Prostate gland (tissue), 2 donors: ENCODE measurements at regions not wholly inside any gene's neighbourhood (a gene's known extent, or its start where the extent isn't known, plus 50 kb on each side); places are given as distances from the start of the nearest gene placed in this dataset.
"Not testable (repeated sequence)": the region's sequence is repeated elsewhere in the genome, so short reads cannot be mapped to it uniquely, and the experiment has no call there.

Experiments
- DNase-seq: peaks from one replicate; pipeline ENCODE4 v3.0.0-alpha.2; 2019; ENCODE audit warnings: low spot score
- H3K27ac ChIP-seq, 2 donors: fragments of 200-600 bp; sonication (generic); 2 replicates each; pipeline ENCODE4 v1.5.1; 2017 to 2019
- H3K27me3 ChIP-seq: fragments of 200-600 bp; sonication (generic); replicated peaks from 2 replicates; pipeline ENCODE4 v1.5.1; 2019; ENCODE audit not compliant: insufficient read depth
- H3K36me3 ChIP-seq, 2 donors: fragments of 200-600 bp; sonication (generic); 1 replicate in 1 of 2; 2 replicates in 1 of 2; pipeline versions ENCODE4 v1.5.1 to v1.8.1; 2017 to 2019
- H3K4me1 ChIP-seq: fragments of 200-600 bp; sonication (generic); replicated peaks from 2 replicates; pipeline ENCODE4 v1.5.1; 2019
- H3K4me3 ChIP-seq, 2 donors: fragments of 200-600 bp; sonication (generic); 2 replicates each; pipeline ENCODE4 v1.5.1; 2017 to 2019
- H3K9me3 ChIP-seq: fragments of 200-600 bp; sonication (generic); 2 replicates; pipeline ENCODE4 v1.5.1; 2017
- POLR2A ChIP-seq: fragments of 450-650 bp; IDR thresholded peaks from one replicate; pipeline ENCODE4 v1.6.1; 2016; ENCODE audit warnings: antibody characterized with exemption, mild to moderate bottlenecking
- POLR2AphosphoS5 ChIP-seq: sonication (generic); formaldehyde crosslinking; IDR thresholded peaks from one replicate; pipeline ENCODE4 v1.6.1; 2017; ENCODE audit warnings: antibody characterized with exemption
- WGBS: methylation state at CpG from one replicate; pipeline ENCODE4 v1.1.5; 2018; 5-methylcytosine and 5-hydroxymethylcytosine counted together
- intact Hi-C: fragments of 100-400 bp; cut with DNase I; formaldehyde crosslinking; loops from one replicate; pipeline ENCODE4 v1.14.2; 2022
- TF ChIP-seq, protein P1 (sequence below), 4 experiments: fragments of 200-600 bp in 2 of 4; fragments of 450-650 bp in 2 of 4; sonication (generic) in 2 of 4; IDR thresholded peaks; 1 replicate in 3 of 4; 2 replicates in 1 of 4; pipeline ENCODE4 v1.5.1; 2016 to 2019; ENCODE audit warnings: antibody characterized with exemption in 4 of 4, mild to moderate bottlenecking in 2 of 4, moderate library complexity in 2 of 4

DNA sequence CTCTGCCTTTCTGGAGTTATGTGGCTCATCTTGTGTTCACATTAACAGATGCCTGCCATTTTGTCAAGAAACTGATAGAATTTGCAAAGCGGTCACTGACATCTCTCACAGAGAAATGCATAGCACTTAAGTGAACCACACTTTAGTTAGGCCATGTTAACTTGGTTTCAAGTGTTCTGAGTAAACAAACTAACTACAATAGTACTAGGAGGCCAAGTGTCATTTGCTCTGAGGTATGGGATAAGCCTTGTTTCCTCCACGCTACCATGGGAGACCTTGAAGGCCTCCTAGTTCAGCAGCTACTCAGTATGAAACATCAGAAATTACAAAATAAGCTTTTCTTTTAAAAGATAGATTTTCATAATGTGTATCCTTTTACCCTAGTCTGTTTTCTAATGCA, 143.5 kb upstream of the MARCKS start:
- Histone ChIP-seq H3K27ac (no peak overlapping the region), H3K27me3 (no peaks in the 10 kb centered on the region), H3K4me1 (no peaks in the 10 kb centered on the region), H3K36me3 (no peaks in the 10 kb centered on the region), H3K4me3 (no peak overlapping the region), H3K9me3 (no peaks in the 10 kb centered on the region)
- 98% methylated on average over 2 of the region's 2 CpGs for WGBS
- DNase-seq: no peak
- intact Hi-C loops: no loop called here
- TF ChIP-seq POLR2A (no peak), POLR2AphosphoS5 (no peak)
- TF ChIP-seq, protein P1, sequence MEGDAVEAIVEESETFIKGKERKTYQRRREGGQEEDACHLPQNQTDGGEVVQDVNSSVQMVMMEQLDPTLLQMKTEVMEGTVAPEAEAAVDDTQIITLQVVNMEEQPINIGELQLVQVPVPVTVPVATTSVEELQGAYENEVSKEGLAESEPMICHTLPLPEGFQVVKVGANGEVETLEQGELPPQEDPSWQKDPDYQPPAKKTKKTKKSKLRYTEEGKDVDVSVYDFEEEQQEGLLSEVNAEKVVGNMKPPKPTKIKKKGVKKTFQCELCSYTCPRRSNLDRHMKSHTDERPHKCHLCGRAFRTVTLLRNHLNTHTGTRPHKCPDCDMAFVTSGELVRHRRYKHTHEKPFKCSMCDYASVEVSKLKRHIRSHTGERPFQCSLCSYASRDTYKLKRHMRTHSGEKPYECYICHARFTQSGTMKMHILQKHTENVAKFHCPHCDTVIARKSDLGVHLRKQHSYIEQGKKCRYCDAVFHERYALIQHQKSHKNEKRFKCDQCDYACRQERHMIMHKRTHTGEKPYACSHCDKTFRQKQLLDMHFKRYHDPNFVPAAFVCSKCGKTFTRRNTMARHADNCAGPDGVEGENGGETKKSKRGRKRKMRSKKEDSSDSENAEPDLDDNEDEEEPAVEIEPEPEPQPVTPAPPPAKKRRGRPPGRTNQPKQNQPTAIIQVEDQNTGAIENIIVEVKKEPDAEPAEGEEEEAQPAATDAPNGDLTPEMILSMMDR (IDR thresholded peaks at IDR 0.05): no peak

DNA sequence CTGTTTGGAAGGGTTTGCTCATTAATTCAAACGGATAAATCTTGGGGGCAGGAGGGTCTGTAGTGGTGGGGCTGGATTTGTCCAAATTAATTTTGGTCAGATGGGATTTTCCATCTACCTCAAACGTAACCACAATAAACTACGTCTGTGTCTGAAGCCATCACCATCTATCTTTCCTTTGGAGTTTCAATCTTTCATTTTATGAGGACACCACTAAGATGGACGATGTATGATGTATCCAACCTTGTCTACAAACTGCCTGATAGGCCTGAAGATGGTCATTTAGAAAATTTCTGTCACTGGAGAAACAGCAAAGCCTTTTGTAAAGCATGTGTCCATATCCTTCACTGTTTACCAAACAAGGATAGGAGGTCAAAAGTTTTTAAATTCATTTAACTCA, 138.6 kb upstream of the MARCKS start:
- intact Hi-C loops: no loop called here
- H3K4me3 ChIP-seq: no peak overlapping the region
- H3K27me3 ChIP-seq: no peaks in the 10 kb centered on the region
- TF ChIP-seq, protein P1 (IDR thresholded peaks at IDR 0.05): no peak
- TF ChIP-seq POLR2A (no peak), POLR2AphosphoS5 (no peak)
- no peaks in the 10 kb centered on the region for H3K9me3 ChIP-seq
- no peak for DNase-seq
- 75% methylated on average over 4 of the region's 4 CpGs for WGBS
- no peaks in the 10 kb centered on the region for H3K4me1 ChIP-seq
- no peak overlapping the region for H3K27ac ChIP-seq
- no peaks in the 10 kb centered on the region for H3K36me3 ChIP-seq

DNA sequence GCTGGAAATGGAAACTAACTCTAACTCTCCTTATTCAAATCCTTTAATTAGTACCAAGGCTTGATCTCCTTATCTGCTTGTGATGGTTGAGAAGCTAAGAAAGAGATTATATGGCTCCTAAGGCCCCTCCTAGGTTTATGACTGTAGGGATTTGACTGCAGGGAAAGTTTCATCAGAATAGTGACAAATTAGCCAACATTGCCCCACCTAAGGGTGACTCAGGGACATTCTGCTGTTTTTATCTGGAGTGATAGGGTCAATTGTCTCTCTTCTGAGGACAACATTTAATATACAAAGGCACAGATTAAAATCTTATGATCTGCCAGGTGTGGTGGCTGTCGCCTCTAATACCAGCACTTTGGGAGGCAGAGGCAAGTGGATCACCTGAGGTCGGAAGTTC, 138.1 kb upstream of the MARCKS start:
- TF ChIP-seq POLR2AphosphoS5 (no peak), POLR2A (no peak)
- TF ChIP-seq, protein P1 (IDR thresholded peaks at IDR 0.05): no peak
- Histone ChIP-seq H3K4me1 (no peaks in the 10 kb centered on the region), H3K4me3 (no peak overlapping the region), H3K27ac (no peak overlapping the region), H3K27me3 (no peaks in the 10 kb centered on the region), H3K9me3 (no peaks in the 10 kb centered on the region), H3K36me3 (no peaks in the 10 kb centered on the region)
- DNase-seq: no peak
- 92% methylated on average over 2 of the region's 2 CpGs for WGBS
- intact Hi-C loops: no loop called here

DNA sequence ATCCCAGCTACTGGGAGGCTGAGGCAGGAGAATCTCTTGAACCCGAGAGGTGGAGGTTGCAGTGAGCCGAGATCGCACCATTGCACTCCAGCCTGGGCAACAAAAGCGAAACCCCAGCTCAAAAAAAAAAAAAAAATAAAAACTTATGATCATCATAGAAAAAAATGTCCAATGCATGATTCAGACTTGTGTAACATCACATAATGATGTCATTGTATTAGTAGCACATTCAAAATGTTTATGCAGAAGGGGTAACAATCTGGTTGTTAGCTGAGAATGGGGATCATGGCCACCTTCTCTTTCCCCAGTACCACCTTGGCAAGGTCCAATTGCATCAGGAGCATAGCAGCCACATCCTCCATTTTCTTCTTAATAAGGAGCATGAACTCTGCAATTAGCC, 137.6 kb upstream of the MARCKS start:
- no peak overlapping the region for H3K27ac ChIP-seq
- TF ChIP-seq POLR2A (no peak), POLR2AphosphoS5 (no peak)
- H3K27me3 ChIP-seq: no peaks in the 10 kb centered on the region
- 100% methylated on average over 4 of the region's 4 CpGs for WGBS
- no peak for DNase-seq
- no peaks in the 10 kb centered on the region for H3K9me3 ChIP-seq
- H3K4me1 ChIP-seq: no peaks in the 10 kb centered on the region
- no peak overlapping the region for H3K4me3 ChIP-seq
- intact Hi-C loops: no loop called here
- no peaks in the 10 kb centered on the region for H3K36me3 ChIP-seq

DNA sequence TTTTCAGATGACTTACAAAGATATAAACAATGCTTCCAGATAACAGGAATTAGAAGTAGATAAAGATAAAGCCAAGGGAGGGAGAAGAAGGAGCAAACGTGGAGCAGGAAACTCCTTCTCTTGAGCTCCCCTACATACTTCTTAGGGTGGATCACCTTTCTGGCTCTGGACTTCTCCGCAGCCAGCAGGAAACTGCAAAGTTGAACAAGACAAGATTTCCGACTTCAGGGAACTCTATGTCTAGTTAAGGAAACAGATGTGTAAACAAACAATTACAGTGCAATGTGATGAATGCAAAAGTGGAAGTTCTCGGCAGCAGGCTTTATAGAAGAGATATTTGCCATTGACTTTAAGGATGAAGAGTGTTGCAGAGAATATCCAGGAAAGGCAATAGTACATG, 134.0 kb upstream of the MARCKS start:
- WGBS: 15% methylated on average over 4 of the region's 4 CpGs
- H3K4me3 ChIP-seq: no peak overlapping the region
- no peaks in the 10 kb centered on the region for H3K4me1 ChIP-seq
- TF ChIP-seq, protein P1 (IDR thresholded peaks at IDR 0.05): no peak
- TF ChIP-seq POLR2AphosphoS5: no peak
- no peak for TF ChIP-seq POLR2A
- H3K27me3 ChIP-seq: no peaks in the 10 kb centered on the region
- intact Hi-C loops: no loop called here
- no peaks in the 10 kb centered on the region for H3K9me3 ChIP-seq
- no peak for DNase-seq
- no peaks in the 10 kb centered on the region for H3K36me3 ChIP-seq
- H3K27ac ChIP-seq: no peak overlapping the region

DNA sequence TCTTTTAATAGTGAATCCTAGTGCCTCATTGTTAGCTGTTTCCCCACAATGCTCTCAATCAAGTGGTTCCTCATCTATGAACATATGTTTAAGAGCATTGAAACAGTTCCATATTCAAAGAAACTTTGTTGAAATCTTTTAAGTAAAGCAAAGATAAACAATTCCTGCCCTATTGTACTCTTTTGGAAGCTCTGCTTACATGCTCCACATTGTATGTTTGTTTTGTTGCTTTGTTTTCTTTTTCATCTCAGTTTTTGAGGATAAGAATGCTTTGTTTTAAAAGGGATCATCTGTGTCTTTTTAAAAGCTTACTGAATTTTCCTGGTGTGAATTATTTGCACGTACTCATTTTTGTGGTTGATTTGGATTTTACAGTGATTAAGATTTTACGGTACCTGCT, 132.2 kb upstream of the MARCKS start:
- H3K27me3 ChIP-seq, H3K4me3 ChIP-seq, DNase-seq, intact Hi-C loops, H3K27ac ChIP-seq, H3K9me3 ChIP-seq, H3K4me1 ChIP-seq, H3K36me3 ChIP-seq: not testable (repeated sequence)
- 60% methylated on average over 2 of the region's 2 CpGs for WGBS
